ENCODE measurements at regions not wholly inside any gene's neighbourhood (a gene's known extent, or its start where the extent isn't known, plus 50 kb on each side); places are given as distances from the start of the nearest gene placed in this dataset.

DNA sequence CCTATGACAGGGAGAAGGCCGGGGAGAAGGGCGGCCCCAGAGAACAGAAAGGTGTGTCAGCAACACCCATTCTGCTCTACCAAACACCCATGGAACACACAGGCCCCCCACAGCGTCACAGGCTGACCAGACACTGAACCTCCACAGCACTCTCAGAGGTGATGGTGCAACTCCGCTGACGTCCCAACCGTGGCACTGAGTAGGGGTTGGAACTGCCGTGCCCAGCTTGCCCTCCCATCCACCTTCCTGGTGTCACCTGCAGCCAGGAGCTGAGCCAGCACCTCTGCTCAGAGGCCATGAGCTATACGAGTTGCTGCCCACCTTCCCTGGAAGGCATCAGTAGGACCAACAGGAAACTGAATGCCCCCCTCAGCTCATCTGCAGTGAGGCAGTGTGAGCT is 412.9 kb upstream of the SALL3 start:
- TF ChIP-seq, protein P1, sequence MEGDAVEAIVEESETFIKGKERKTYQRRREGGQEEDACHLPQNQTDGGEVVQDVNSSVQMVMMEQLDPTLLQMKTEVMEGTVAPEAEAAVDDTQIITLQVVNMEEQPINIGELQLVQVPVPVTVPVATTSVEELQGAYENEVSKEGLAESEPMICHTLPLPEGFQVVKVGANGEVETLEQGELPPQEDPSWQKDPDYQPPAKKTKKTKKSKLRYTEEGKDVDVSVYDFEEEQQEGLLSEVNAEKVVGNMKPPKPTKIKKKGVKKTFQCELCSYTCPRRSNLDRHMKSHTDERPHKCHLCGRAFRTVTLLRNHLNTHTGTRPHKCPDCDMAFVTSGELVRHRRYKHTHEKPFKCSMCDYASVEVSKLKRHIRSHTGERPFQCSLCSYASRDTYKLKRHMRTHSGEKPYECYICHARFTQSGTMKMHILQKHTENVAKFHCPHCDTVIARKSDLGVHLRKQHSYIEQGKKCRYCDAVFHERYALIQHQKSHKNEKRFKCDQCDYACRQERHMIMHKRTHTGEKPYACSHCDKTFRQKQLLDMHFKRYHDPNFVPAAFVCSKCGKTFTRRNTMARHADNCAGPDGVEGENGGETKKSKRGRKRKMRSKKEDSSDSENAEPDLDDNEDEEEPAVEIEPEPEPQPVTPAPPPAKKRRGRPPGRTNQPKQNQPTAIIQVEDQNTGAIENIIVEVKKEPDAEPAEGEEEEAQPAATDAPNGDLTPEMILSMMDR (IDR thresholded peaks at IDR 0.05) = no peak
- no peak for TF ChIP-seq POLR2A (IDR thresholded peaks at IDR 0.05)

Measured in heart left ventricle (tissue), 13 donors.